OCI-LY3 (cell line): ENCODE measurements at regions not wholly inside any gene's neighbourhood (a gene's known extent, or its start where the extent isn't known, plus 50 kb on each side); places are given as distances from the start of the nearest gene placed in this dataset.

Experiments
- EZH2phosphoT487 ChIP-seq: fragments of 200-600 bp; shearing (Covaris generic); IDR thresholded peaks from 2 replicates; pipeline ENCODE4 v1.6.1; 2018; ENCODE audit warnings: antibody characterized with exemption, mixed run types, low read depth
- TF ChIP-seq, protein P1 (sequence below): fragments of 200-600, 300-600 bp; sonication (generic); IDR thresholded peaks from 2 replicates; pipeline ENCODE4 v1.5.1; 2014; ENCODE audit warnings: antibody characterized with exemption, low read length, low read depth

DNA sequence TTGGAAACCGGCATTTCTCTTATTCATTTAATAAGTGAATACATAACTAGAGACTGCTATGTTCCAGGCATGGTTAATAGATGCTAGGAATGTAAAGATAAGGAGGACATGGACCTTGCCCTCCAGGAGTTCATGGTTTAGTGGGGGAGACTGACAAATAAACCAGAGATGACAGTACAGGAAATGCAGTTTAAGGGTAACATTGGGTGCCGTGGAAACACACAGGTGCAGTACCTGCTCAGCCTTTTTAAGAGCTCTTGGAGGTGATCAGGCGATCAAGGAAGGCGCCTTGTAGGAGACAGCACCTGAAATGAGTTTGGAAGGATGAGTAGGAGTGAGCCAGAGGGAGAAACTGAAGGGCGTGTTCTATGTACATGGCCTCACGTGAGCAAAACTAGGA lies 145.8 kb downstream of the AASDH start:
- TF ChIP-seq, protein P1, sequence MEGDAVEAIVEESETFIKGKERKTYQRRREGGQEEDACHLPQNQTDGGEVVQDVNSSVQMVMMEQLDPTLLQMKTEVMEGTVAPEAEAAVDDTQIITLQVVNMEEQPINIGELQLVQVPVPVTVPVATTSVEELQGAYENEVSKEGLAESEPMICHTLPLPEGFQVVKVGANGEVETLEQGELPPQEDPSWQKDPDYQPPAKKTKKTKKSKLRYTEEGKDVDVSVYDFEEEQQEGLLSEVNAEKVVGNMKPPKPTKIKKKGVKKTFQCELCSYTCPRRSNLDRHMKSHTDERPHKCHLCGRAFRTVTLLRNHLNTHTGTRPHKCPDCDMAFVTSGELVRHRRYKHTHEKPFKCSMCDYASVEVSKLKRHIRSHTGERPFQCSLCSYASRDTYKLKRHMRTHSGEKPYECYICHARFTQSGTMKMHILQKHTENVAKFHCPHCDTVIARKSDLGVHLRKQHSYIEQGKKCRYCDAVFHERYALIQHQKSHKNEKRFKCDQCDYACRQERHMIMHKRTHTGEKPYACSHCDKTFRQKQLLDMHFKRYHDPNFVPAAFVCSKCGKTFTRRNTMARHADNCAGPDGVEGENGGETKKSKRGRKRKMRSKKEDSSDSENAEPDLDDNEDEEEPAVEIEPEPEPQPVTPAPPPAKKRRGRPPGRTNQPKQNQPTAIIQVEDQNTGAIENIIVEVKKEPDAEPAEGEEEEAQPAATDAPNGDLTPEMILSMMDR, result no peak
- TF ChIP-seq EZH2phosphoT487, result no peak
